WI38 (cell line): ENCODE measurements at regions not wholly inside any gene's neighbourhood (a gene's known extent, or its start where the extent isn't known, plus 50 kb on each side); places are given as distances from the start of the nearest gene placed in this dataset.

Experiments used
- H3K4me3 ChIP-seq: 2 replicates; pipeline ENCODE4 v1.5.1; 2011; ENCODE audit warnings: low read depth, mild to moderate bottlenecking, control low read depth, low read length
- CTCF ChIP-seq: IDR thresholded peaks from 2 replicates; pipeline ENCODE4 v1.5.1; 2012; ENCODE audit warnings: low read depth, mild to moderate bottlenecking, control low read depth, low read length

GRCh38 chr11:101770648-101771047 is 144.2 kb upstream of the CEP126 start:
- no peak for TF ChIP-seq CTCF

GRCh38 chr11:101765932-101766331 is 148.9 kb upstream of the CEP126 start:
- H3K4me3 ChIP-seq = no peak overlapping the region
- TF ChIP-seq CTCF = no peak

More at GRCh38 chr11:101770648-101771047, 144.2 kb upstream of the CEP126 start:
- H3K4me3 ChIP-seq = no peak overlapping the region

GRCh38 chr11:101759771-101760450 is 154.9 kb upstream of the CEP126 start:
- TF ChIP-seq CTCF = no peak
- no peak overlapping the region for H3K4me3 ChIP-seq

GRCh38 chr11:101757741-101758140 is 157.1 kb upstream of the CEP126 start:
- no peak overlapping the region for H3K4me3 ChIP-seq
- no peak for TF ChIP-seq CTCF

- no peak for TF ChIP-seq CTCF
- peak overlapping the region; percentile 1 for H3K4me3 ChIP-seq
Measured at GRCh38 chr11:101748572-101749344, 165.0 kb upstream of the TRPC6 start.

- no peak overlapping the region for H3K4me3 ChIP-seq
- no peak for TF ChIP-seq CTCF
Measured at GRCh38 chr11:101745756-101746155, 161.9 kb upstream of the TRPC6 start.

GRCh38 chr11:101743828-101744227 is 160.0 kb upstream of the TRPC6 start:
- TF ChIP-seq CTCF = no peak

More at GRCh38 chr11:101743828-101744227, 160.0 kb upstream of the TRPC6 start:
- H3K4me3 ChIP-seq = no peak overlapping the region
